Pons (tissue), 1 donor: ENCODE measurements at regions not wholly inside any gene's neighbourhood (a gene's known extent, or its start where the extent isn't known, plus 50 kb on each side); places are given as distances from the start of the nearest gene placed in this dataset.
"Not testable (repeated sequence)": the region's sequence is repeated elsewhere in the genome, so short reads cannot be mapped to it uniquely, and the experiment has no call there.

Experiments used
- DNase-seq: peaks from one replicate; pipeline ENCODE4 v3.0.0-alpha.2; 2016; ENCODE audit warnings: low spot score

GRCh38 chr5:97234380-97234779 is 51.3 kb upstream of the RIOK2 start:
- DNase-seq, result not testable (repeated sequence)

GRCh38 chr5:97242341-97242740 is 59.3 kb upstream of the RIOK2 start:
- DNase-seq, result peak; percentile 24

DNA sequence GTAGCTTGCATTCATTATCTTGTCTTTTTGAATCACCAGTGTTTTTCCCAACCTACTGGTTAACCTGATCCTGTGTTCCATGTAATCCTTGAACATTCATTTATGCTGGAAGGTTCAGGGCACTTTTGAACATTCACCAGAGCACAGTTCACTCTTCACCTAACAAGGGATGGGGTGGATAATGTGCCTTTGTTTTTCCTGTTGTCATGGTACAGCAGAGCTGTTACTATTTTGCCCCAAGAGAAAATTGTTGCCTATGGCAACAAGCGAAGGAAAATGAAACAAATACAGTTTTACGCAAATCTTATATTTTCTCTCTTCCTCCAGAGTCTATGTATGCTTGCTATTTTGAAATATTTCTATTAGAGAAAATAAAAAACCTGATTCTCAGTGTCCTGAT is 60.3 kb upstream of the RIOK2 start:
- DNase-seq, result peak; percentile 54

DNA sequence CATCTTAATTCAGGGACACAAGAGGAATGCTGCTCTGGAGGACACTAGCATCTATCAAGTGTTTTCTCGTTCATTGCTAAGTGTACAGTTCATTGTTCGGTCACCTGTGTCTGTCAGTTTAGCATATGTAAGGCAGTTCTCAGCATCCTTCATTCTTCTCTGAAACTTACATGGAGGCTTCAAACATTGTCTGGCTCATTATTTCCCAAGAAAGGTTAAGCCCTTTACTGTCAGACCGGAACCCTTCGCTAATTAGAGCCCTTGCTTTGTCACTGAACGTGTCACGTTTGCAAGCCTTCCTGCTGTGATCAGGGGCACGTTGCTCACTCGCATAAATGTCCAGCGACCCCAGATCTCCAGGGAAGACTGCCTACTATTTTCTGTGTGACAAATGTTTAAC is 62.3 kb upstream of the RIOK2 start:
- DNase-seq, result no peak

GRCh38 chr5:97250113-97250512 is 67.1 kb upstream of the RIOK2 start:
- DNase-seq, result no peak

- DNase-seq, result no peak
These were observed 83.0 kb upstream of the RIOK2 start for GRCh38 chr5:97266076-97266475.

- peak; percentile 42 for DNase-seq
These were observed 83.5 kb upstream of the RIOK2 start for GRCh38 chr5:97266576-97266975.

- no peak for DNase-seq
These were observed 84.7 kb upstream of the RIOK2 start for GRCh38 chr5:97267767-97268166.

GRCh38 chr5:97276474-97277120 is 93.5 kb upstream of the RIOK2 start:
- DNase-seq, result no peak

- no peak for DNase-seq
These were observed 98.2 kb upstream of the RIOK2 start for GRCh38 chr5:97281257-97281656.

- DNase-seq, result peak; percentile 71
These were observed 114.1 kb upstream of the RIOK2 start for GRCh38 chr5:97297063-97297703.

GRCh38 chr5:97297704-97298091 is 114.7 kb upstream of the RIOK2 start:
- no peak for DNase-seq

GRCh38 chr5:97301181-97301580 is 118.1 kb upstream of the RIOK2 start:
- not testable (repeated sequence) for DNase-seq

- DNase-seq, result no peak
These were observed 155.7 kb upstream of the RIOK2 start for GRCh38 chr5:97338729-97339128.

GRCh38 chr5:97355775-97356174 is 172.7 kb upstream of the RIOK2 start:
- no peak for DNase-seq

- no peak for DNase-seq
These were observed 180.5 kb upstream of the RIOK2 start for GRCh38 chr5:97363577-97363976.

DNA sequence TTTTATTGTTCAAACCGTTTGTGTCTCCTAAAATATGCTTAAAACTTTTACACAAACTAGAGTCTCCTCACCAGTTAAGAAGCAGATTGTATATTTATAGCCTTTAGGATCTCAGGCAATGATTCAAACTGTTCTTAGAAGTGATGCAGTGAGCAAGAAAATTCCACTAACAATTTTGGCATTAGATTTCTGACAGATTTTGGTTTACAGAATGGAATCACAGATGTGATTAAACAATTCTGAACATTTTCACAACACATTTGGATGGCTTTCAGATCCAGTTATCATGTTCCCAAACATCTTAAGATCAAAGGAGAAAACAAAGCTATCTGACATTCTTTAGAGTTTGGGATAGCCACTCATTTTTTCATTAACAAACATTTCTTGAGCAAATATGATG is 181.7 kb upstream of the RIOK2 start:
- no peak for DNase-seq

DNA sequence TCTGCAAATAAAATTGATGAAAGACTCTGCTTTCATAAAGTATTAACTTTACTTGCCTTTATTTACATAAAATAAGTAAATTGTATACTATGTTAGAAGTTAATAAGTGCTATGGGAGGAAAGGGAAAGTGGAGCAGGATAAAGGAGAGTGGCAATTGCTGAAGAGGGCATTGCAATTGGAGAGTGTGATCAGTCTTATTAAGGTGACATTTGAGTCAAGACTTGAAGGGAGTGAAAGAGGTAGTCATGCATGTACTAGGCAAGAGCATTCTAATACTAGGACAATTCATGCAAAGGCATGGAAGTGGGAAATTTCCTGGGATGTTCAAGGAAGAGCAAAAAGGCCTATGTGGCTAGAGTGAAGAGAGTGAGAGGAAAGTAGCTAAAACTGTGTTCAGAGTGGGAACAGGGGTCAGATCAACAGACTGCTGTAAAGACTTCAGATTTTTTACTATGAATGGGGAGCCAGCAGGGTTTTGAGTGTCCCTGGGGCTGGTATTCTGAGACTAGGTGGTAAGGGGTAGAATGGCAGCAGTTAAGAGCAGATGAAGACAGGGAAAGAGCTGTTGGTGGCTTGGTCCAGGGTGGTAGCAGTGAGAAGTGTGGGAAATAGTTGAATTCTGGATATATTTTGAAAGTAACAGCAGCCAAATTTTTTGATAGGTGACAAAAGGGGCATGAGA is 182.3 kb upstream of the RIOK2 start:
- DNase-seq, result no peak

DNA sequence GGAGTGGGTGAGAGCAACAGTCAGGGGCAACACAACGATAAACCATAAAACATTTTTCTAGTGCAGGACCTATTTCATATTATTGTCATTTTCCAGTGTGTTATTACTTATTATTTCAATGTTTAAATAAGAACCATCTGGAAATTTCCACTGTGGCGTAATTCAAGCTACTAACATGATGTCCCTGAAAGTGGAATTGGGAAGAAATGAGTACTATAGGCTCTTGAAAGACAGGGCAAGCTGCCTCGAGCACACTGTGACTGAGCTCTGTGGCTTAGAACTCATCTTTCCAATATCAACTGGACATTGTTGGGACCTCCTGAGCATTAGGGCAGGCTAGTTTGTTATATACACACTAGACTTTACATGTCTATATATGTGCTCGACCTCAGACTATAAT is 182.9 kb upstream of the RIOK2 start:
- no peak for DNase-seq

- DNase-seq, result no peak
These were observed 192.9 kb upstream of the RIOK2 start for GRCh38 chr5:97375959-97376358.

- no peak for DNase-seq
These were observed 194.5 kb upstream of the RIOK2 start for GRCh38 chr5:97377582-97377981.

GRCh38 chr5:97383996-97384395 is 200.9 kb upstream of the RIOK2 start:
- DNase-seq, result no peak

- DNase-seq, result no peak
These were observed 205.7 kb upstream of the RIOK2 start for GRCh38 chr5:97388794-97389193.

GRCh38 chr5:97400537-97400936 is 217.5 kb upstream of the RIOK2 start:
- DNase-seq, result no peak
